Muscle of leg (tissue), 3 donors: ENCODE measurements at regions not wholly inside any gene's neighbourhood (a gene's known extent, or its start where the extent isn't known, plus 50 kb on each side); places are given as distances from the start of the nearest gene placed in this dataset.

Experiments used
- DNase-seq: peaks from one replicate; pipeline ENCODE4 v3.0.0; 2013
- H3K27ac ChIP-seq: one replicate; pipeline ENCODE4 v1.5.1; 2013; ENCODE audit warnings: mild to moderate bottlenecking, low read length, control low read depth
- H3K27me3 ChIP-seq: one replicate; pipeline ENCODE4 v1.6.1; 2013; ENCODE audit warnings: low read length; ENCODE audit not compliant: control insufficient read depth, insufficient read depth
- H3K36me3 ChIP-seq: one replicate; pipeline ENCODE4 v1.6.1; 2013; ENCODE audit warnings: low read length; ENCODE audit not compliant: control insufficient read depth, insufficient read depth
- H3K4me1 ChIP-seq: one replicate; pipeline ENCODE4 v1.6.1; 2013; ENCODE audit warnings: low read length; ENCODE audit not compliant: control insufficient read depth, insufficient read depth
- H3K4me3 ChIP-seq: one replicate; pipeline ENCODE4 v1.5.1; 2013; ENCODE audit warnings: low read length, control low read depth
- H3K9me3 ChIP-seq: replicated peaks from 2 replicates; pipeline ENCODE4 v1.6.1; 2013; ENCODE audit warnings: low read depth, low read length; ENCODE audit not compliant: control insufficient read depth
- WGBS: methylation state at CpG from one replicate; pipeline ENCODE4 v1.1.5; 2013; ENCODE audit warnings: missing lambda C conversion rate; ENCODE audit not compliant: insufficient coverage; 5-methylcytosine and 5-hydroxymethylcytosine counted together

DNA sequence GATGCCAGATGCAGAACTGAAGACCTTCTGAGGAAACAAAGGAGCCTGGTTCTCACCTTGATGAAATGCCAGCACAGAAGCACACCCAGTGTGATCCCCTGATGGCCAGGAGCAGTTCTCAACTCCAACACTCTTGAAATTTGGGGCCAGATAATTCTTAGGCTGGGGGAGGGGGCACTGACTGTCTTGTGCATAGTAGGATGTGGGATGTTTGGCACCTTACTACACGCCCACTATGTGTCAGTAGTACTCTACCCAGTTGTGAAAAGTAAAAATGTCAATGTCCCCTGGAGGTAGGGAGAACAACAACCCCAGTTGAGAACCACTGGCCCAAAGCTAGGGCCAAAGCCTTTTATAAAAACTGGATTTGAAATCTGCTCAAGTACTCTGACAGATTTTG lies 398.3 kb upstream of the ARID1B start:
- H3K4me1 ChIP-seq = no peaks in the 10 kb centered on the region
- H3K9me3 ChIP-seq = no peaks in the 10 kb centered on the region
- H3K27me3 ChIP-seq = no peaks in the 10 kb centered on the region
- H3K27ac ChIP-seq = no peak overlapping the region
- no peaks in the 10 kb centered on the region for H3K36me3 ChIP-seq
- H3K4me3 ChIP-seq = no peak overlapping the region
- DNase-seq = no peak
- no CpG with 5 or more reads among the region's 1 CpG for WGBS

DNA sequence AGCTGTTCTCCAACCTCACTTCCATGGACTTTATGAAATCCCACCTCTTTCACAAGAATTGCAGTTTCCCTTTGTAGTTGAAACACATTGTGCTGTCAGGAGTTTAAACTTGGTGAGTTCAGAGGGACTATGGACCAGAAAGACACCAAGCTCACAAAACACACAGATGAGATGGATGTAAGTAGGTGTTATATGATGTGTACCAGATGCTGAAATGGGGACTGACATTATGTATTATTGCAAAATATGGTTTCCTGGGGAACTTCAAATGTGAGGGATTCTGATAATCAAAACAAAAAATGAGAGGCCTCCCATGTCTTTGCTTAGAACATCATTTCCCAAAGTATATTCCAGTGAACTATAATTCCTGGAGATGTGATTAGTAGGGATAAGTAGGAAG lies 401.1 kb upstream of the ARID1B start:
- no peaks in the 10 kb centered on the region for H3K9me3 ChIP-seq
- no peaks in the 10 kb centered on the region for H3K36me3 ChIP-seq
- no peak overlapping the region for H3K4me3 ChIP-seq
- no peaks in the 10 kb centered on the region for H3K4me1 ChIP-seq
- no peaks in the 10 kb centered on the region for H3K27me3 ChIP-seq
- no peak for DNase-seq
- H3K27ac ChIP-seq = no peak overlapping the region

DNA sequence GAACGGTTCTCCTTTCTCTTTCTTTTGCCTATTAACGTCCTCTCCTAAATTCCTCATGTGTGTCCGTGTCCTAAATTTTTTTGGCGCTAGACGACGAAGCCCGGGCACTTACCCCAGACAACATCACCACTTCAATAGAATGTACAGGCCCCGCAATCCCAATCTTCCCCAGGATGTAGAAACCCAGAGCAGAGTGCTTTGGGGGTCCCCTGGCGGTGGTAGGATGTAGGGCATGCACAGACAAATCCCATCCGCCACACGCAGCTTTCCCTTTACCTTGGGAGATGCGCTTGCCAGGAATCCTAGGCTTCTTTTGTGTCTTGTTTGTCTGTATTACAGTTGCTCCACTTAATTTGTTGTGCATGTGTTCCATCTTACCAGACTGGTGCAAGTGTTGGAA lies 417.3 kb upstream of the ARID1B start:
- no peaks in the 10 kb centered on the region for H3K9me3 ChIP-seq
- H3K36me3 ChIP-seq = no peaks in the 10 kb centered on the region
- H3K27ac ChIP-seq = no peak overlapping the region
- H3K4me3 ChIP-seq = no peak overlapping the region
- 87% methylated on average over 6 of the region's 12 CpGs for WGBS
- no peak for DNase-seq
- no peaks in the 10 kb centered on the region for H3K4me1 ChIP-seq
- no peaks in the 10 kb centered on the region for H3K27me3 ChIP-seq

DNA sequence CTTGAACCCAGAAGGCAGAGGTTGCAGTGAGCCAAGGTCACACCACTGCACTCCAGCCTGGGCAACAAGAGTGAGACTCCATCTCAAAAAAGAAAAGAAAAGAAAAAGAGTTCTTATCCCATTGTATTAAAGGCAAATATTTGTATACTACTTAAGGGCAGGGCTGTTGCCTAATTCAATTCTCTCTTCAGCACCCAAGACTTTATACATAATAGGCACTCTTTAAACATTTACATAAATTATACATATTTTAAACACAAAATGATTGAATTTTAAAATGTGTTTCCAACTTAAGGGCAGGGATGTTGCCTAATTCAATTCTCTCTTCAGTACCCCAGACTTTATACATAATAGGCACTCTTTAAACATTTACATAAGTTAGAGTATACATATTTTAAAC lies 424.3 kb upstream of the ARID1B start:
- H3K4me3 ChIP-seq = no peak overlapping the region
- no peak overlapping the region for H3K27ac ChIP-seq
- DNase-seq = no peak
- H3K36me3 ChIP-seq = no peaks in the 10 kb centered on the region
- H3K9me3 ChIP-seq = no peaks in the 10 kb centered on the region
- H3K27me3 ChIP-seq = no peaks in the 10 kb centered on the region
- no peaks in the 10 kb centered on the region for H3K4me1 ChIP-seq

DNA sequence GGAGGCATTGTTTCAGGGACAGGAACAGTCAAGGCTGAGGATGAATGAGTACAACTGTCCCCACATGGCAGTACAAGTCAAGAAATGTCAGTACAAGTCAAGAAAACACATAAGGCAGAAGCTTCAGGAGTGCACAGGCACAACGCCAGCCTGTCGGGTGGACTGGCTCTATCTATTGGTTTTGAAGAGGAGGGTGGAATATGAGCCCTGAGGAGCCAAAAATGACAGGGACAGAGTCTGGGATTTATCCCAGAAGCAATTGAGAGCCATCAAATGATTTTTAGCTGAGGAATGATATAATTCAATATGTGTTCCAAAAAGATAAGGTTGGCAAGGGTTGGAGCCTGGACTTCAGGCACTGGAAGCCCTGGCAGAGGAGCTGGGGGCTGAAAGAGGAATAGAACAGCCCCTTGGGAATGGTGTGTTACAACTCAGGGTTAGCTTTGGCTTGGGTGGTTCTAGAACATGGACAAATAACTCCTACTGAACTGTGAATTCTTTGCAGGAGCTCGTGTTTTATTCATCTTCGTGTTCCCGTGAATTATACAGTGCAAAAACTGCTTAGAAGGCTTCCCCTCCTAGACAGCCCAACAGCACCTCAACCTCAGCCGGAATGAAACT lies 425.7 kb upstream of the ARID1B start:
- no peaks in the 10 kb centered on the region for H3K36me3 ChIP-seq
- no peaks in the 10 kb centered on the region for H3K27me3 ChIP-seq
- 89% methylated on average over 6 of the region's 6 CpGs for WGBS
- no peak overlapping the region for H3K27ac ChIP-seq
- H3K4me3 ChIP-seq = no peak overlapping the region
- H3K9me3 ChIP-seq = no peaks in the 10 kb centered on the region
- DNase-seq = no peak
- no peaks in the 10 kb centered on the region for H3K4me1 ChIP-seq

DNA sequence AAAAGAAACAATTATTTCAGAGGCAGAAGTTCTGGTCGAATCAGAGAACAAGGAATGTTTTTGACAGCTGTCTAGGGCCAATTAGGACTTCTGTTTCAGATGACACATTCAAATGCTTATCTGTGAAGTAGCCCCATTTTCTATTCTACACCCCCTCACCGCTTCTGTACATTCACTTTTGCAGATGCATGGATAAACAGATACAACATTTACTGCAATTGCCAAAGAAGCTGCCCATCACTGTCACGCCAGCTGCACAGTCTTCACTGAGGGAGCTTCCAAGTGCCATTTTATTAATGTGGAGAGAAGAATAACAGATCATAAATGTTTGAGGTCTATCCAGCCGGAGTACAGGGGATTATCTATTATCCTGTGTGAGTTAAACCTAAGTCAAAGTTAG lies 426.8 kb upstream of the ARID1B start:
- H3K4me1 ChIP-seq = no peaks in the 10 kb centered on the region
- no peaks in the 10 kb centered on the region for H3K9me3 ChIP-seq
- no peak overlapping the region for H3K4me3 ChIP-seq
- no peak for DNase-seq
- H3K36me3 ChIP-seq = no peaks in the 10 kb centered on the region
- WGBS = no CpG with 5 or more reads among the region's 4 CpGs
- no peaks in the 10 kb centered on the region for H3K27me3 ChIP-seq
- no peak overlapping the region for H3K27ac ChIP-seq

DNA sequence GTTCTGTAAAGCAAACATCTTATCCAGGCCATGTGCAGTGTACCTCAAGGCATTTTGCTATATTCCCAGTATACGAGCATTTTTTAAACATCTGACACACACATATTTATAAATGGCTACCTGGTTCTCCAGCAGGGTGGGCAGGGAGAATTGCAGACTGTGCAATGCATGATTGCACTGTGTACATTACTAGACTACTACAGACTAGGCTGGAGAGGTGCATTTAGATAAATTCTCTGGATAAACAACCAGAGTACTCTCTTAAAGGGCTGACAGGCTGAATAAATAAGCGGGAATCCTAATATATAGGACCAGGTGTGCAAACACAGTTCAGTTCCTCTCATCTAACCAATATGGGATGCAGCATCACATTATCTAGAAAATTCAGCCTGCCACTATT lies 428.3 kb upstream of the ARID1B start:
- Histone ChIP-seq H3K27me3 (no peaks in the 10 kb centered on the region), H3K4me1 (no peaks in the 10 kb centered on the region), H3K36me3 (no peaks in the 10 kb centered on the region), H3K9me3 (no peaks in the 10 kb centered on the region), H3K4me3 (no peak overlapping the region), H3K27ac (no peak overlapping the region)
- no CpG with 5 or more reads among the region's 2 CpGs for WGBS
- DNase-seq = no peak

DNA sequence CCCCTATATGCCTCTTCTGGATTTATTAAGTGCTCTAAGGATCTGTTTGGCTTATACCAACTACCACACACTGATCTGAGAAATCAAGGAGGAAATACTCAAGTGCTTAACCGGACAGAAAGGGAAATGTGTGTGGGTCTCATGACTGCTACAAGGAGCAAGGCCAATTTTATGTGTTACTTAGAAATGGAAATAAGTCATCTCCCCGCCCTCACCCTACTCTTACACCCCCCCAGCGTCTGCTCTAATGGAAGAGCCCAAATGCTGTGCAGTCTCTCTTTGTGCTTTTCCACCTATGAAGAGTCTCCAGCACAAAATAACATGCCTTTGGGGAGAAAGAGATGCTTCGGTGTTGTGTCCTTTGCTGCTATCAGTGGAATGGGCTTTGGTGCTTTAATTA lies 428.8 kb upstream of the ARID1B start:
- whole genome bisulfite sequencing = no CpG with 5 or more reads among the region's 4 CpGs
- H3K4me3 ChIP-seq = no peak overlapping the region
- peak; percentile 4 for DNase-seq
- no peak overlapping the region for H3K27ac ChIP-seq
- H3K9me3 ChIP-seq = no peaks in the 10 kb centered on the region
- no peaks in the 10 kb centered on the region for H3K4me1 ChIP-seq
- no peaks in the 10 kb centered on the region for H3K36me3 ChIP-seq
- H3K27me3 ChIP-seq = no peaks in the 10 kb centered on the region

DNA sequence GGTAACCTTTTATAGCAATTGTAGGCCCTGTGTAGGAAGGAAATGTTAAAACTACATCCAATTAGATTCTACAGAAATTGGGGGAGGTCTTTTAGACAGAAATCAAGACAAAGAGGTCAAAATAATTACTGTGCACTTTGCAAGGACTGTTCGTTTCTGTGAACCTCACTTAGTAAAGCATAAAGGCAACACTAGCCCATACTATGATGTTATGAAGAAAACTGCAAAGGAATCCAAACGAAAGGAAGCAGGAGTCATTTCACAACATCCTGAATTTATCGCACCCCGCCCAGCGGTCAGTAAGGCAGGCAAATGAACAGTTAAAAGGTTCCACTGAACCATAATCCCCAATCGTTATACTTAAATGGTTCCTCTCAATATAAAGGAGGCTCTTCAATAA lies 429.5 kb upstream of the ARID1B start:
- no CpG with 5 or more reads among the region's 6 CpGs for WGBS
- H3K4me3 ChIP-seq = no peak overlapping the region
- no peak for DNase-seq
- no peaks in the 10 kb centered on the region for H3K36me3 ChIP-seq
- H3K4me1 ChIP-seq = no peaks in the 10 kb centered on the region
- H3K9me3 ChIP-seq = no peaks in the 10 kb centered on the region
- no peaks in the 10 kb centered on the region for H3K27me3 ChIP-seq
- no peak overlapping the region for H3K27ac ChIP-seq

DNA sequence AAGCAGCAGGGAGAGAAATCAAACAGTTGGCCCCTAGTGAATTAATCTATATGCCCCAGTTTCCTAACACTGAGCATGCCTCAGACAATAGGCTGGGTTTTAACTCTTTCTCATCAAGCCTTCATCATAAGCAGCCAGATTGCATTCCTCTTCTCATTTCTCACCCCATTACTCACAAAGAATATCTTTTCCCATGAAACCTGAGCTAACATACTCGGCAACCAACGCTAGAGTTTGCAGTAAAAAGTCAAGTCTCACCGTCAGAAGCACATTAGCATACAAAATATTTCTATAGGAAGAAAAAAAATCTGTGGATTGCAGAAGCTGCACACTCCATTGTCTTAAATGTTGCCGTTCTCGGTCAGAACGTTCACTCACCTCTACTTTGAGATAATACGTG lies 429.9 kb upstream of the ARID1B start:
- H3K4me1 ChIP-seq = no peaks in the 10 kb centered on the region
- no CpG with 5 or more reads among the region's 7 CpGs for WGBS
- no peak overlapping the region for H3K4me3 ChIP-seq
- no peaks in the 10 kb centered on the region for H3K27me3 ChIP-seq
- H3K27ac ChIP-seq = no peak overlapping the region
- no peak for DNase-seq
- no peaks in the 10 kb centered on the region for H3K9me3 ChIP-seq
- no peaks in the 10 kb centered on the region for H3K36me3 ChIP-seq

DNA sequence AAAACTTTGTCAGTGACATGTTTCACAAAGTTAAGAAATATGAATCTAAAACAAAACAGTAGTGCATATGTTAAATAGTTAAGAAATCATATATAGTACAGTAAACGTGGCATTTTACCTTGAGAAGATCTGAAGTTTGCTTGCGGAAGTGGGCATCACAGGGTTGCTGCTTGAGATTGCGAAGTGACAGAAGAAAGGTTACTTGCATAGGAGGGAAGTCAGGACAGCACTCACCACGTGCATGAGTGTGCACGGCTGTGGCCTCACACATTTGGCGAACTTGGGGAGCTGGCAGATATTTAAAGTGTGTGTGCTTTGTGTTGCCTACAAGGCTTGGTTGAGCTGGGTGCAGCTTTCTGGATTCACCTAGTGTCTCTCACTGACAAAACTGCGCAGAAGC lies 431.5 kb upstream of the ARID1B start:
- Histone ChIP-seq H3K4me3 (no peak overlapping the region), H3K9me3 (no peaks in the 10 kb centered on the region), H3K4me1 (no peaks in the 10 kb centered on the region), H3K36me3 (no peaks in the 10 kb centered on the region), H3K27me3 (no peaks in the 10 kb centered on the region), H3K27ac (no peak overlapping the region)
- 67% methylated on average over 6 of the region's 7 CpGs for WGBS
- DNase-seq = no peak
